ENCODE measurements at regions not wholly inside any gene's neighbourhood (a gene's known extent, or its start where the extent isn't known, plus 50 kb on each side); places are given as distances from the start of the nearest gene placed in this dataset.

GRCh38 chr9:134502266-134502791, 139.3 kb upstream of the COL5A1 start:
- DNase-seq (ENCODE audit: low spot score): no peak

GRCh38 chr9:134502809-134503211, 138.8 kb upstream of the COL5A1 start:
- DNase-seq (ENCODE audit: low spot score): peak; percentile 32

- no peak for DNase-seq (ENCODE audit: low spot score)
Observed at GRCh38 chr9:134503301-134504105, 138.1 kb upstream of the COL5A1 start.

GRCh38 chr9:134504106-134504385, 137.6 kb upstream of the COL5A1 start:
- DNase-seq (ENCODE audit: low spot score): no peak

- DNase-seq (ENCODE audit: low spot score): no peak
Observed at GRCh38 chr9:134505032-134505431, 136.6 kb upstream of the COL5A1 start.

GRCh38 chr9:134509281-134509680, 132.3 kb upstream of the COL5A1 start:
- no peak for DNase-seq (ENCODE audit: low spot score)

- no peak for DNase-seq (ENCODE audit: low spot score)
Observed at GRCh38 chr9:134509817-134510216, 131.8 kb upstream of the COL5A1 start.

- DNase-seq (ENCODE audit: low spot score): no peak
Observed at GRCh38 chr9:134514503-134514902, 127.1 kb upstream of the COL5A1 start.

GRCh38 chr9:134515026-134515821, 126.4 kb upstream of the COL5A1 start:
- no peak for DNase-seq (ENCODE audit: low spot score)

GRCh38 chr9:134516464-134516863, 125.1 kb upstream of the COL5A1 start:
- DNase-seq (ENCODE audit: low spot score): no peak

- no peak for DNase-seq (ENCODE audit: low spot score)
Observed at GRCh38 chr9:134517069-134517680, 124.4 kb upstream of the COL5A1 start.

GRCh38 chr9:134518004-134518606, 123.5 kb upstream of the COL5A1 start:
- no peak for DNase-seq (ENCODE audit: low spot score)

- DNase-seq (ENCODE audit: low spot score): no peak
Observed at GRCh38 chr9:134519375-134520070, 122.1 kb upstream of the COL5A1 start.

- DNase-seq (ENCODE audit: low spot score): no peak
Observed at GRCh38 chr9:134521817-134522501, 119.6 kb upstream of the COL5A1 start.

GRCh38 chr9:134522502-134522848, 119.1 kb upstream of the COL5A1 start:
- DNase-seq (ENCODE audit: low spot score): no peak

GRCh38 chr9:134522976-134523375, 118.6 kb upstream of the COL5A1 start:
- no peak for DNase-seq (ENCODE audit: low spot score)

- DNase-seq (ENCODE audit: low spot score): no peak
Observed at GRCh38 chr9:134525070-134525815, 116.4 kb upstream of the COL5A1 start.

- no peak for DNase-seq (ENCODE audit: low spot score)
Observed at GRCh38 chr9:134525841-134526583, 115.6 kb upstream of the COL5A1 start.

GRCh38 chr9:134526584-134527477, 114.8 kb upstream of the COL5A1 start:
- DNase-seq (ENCODE audit: low spot score): no peak
